Anterior cingulate cortex (tissue), 58 donors: ENCODE measurements at regions not wholly inside any gene's neighbourhood (a gene's known extent, or its start where the extent isn't known, plus 50 kb on each side); places are given as distances from the start of the nearest gene placed in this dataset.

ENCODE experiments used
- DNase-seq, 58 donors: peaks; one replicate each; lab custom pipeline; 2025; lab: John Stamatoyannopoulos, UW

GRCh38 chr3:163018067-163018466 lies 1521.5 kb downstream of the OTOL1 start:
- no peak for DNase-seq

- DNase-seq: peak in 1 of 58 donors; percentile 0
Measured at GRCh38 chr3:163018664-163019063, 1522.1 kb downstream of the OTOL1 start.

DNA sequence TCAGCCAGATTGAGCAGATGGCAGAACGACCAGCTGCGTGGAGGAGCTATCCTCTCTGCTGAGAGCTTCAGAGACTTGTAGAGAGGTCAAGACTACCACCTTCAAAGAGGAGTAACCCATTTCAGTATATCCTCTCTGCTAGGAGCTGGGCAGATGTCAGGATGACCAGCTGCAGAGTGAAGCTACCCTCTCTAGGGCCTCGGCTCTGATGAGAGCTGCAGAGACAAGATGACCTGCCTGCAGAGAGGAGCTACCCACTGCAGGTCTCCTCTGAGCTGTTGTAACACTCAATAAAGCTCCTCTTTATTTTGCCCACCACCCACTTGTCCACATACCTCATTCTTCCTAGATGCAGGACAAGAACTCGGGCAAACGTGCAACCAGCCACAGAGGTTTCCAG lies 1522.7 kb downstream of the OTOL1 start:
- DNase-seq: no peak

DNA sequence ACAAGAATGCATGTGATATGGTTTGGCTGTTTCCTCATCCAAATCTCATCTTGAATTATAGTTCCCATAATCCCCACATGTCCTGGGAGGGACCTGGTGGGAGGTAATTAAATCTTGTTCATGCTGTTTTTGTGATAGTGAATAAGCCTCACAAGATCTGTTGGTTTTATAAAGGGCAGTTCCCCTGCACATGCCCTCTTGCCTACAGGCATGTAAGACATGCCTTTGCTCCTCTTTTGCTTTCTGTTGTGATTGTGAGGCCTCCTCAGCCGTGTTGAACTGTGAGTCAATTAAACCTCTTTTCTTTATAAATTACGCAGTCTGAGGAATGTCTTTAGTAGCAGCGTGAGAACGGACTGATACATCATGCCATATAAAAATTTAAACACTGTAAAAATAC lies 1537.0 kb downstream of the OTOL1 start:
- no peak for DNase-seq

DNA sequence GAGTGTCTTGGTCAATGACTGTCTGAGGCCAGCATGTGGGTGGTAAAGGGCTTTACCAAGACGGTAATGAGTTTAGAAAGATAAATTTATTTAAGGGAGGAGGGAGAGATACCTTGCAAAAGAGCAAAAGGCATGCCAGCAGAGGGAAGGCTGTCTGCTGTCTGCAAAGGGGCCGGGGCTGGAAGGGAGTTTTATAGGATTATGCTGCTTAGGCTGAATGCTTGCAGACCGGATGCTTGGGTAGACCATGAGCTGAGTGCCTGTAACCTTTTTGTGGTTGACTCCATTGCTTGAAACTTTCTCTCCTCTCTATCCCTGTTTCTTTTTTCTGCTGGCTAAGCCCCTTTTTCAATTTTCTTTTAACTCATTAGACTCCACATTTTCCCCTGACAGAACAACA lies 1543.0 kb downstream of the OTOL1 start:
- no peak for DNase-seq

GRCh38 chr3:163043074-163043473 lies 1546.5 kb downstream of the OTOL1 start:
- no peak for DNase-seq

DNA sequence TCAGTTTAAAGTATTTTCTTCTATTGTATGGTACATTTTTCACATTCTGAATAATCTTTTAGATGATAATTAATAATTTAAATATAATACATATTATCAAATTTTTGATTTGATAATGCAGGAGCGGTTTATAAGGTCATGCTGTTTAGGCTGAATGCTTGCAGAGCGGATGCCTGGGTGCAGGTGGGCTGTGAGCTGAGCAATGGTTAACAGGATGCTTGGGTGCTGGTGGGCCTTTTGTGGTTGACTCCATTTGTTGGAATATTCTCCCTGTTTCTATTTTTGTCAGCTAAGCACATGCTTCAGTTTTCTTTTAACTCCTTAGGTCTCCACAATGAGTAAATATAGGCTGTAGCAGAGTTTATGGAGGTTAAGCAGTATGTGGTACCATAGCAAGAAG lies 1549.3 kb downstream of the OTOL1 start:
- no peak for DNase-seq

DNA sequence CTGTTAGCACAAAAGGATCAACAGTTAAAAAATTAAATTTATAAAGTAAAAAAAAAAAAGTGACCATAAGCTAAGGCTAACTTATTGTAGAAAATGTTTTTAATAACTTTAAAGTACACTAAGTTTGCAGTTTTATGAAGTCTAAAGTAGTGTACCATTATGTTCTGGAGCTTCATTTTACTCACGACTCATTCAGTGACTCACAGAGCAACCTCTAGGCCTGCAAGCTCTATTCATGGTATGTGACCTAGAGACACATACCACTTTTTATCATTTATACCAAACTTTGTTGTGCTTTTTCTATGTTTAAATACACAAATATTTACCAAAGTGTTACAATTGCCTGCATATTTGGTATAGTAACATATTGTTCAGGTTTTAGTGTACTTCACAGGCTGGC lies 1552.3 kb downstream of the OTOL1 start:
- DNase-seq: no peak

DNA sequence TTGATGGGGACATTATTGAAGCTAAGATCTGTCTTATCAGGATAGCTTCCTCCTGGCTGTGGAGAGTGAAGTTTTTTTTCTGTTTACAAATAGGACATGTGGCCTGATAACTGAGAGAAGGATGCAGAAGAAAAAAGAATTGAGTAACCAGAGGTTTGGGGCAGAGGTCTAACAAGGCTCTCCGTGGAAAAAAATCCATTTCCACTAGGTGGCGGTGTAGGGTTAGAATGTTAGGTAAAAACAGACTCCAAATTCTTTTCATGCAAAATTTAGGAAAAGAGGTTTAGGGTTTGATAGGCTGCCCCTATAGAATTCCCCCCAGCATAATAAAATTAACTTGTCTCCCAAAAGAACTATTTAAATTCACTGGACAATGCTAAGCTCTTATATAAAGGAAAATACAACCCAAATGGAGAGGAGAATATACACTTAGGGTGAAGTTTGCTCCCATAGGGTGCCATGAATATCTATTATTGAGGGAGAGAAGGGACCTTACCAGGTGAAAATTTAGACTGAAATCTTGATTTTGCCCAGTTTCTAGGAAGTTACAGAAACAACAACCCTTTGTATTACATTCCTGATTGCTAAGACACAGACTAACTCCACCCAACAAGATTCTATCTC lies 1560.4 kb downstream of the OTOL1 start:
- peak in 7 of 58 donors; percentile 1 to 28 (median 7) for DNase-seq

DNA sequence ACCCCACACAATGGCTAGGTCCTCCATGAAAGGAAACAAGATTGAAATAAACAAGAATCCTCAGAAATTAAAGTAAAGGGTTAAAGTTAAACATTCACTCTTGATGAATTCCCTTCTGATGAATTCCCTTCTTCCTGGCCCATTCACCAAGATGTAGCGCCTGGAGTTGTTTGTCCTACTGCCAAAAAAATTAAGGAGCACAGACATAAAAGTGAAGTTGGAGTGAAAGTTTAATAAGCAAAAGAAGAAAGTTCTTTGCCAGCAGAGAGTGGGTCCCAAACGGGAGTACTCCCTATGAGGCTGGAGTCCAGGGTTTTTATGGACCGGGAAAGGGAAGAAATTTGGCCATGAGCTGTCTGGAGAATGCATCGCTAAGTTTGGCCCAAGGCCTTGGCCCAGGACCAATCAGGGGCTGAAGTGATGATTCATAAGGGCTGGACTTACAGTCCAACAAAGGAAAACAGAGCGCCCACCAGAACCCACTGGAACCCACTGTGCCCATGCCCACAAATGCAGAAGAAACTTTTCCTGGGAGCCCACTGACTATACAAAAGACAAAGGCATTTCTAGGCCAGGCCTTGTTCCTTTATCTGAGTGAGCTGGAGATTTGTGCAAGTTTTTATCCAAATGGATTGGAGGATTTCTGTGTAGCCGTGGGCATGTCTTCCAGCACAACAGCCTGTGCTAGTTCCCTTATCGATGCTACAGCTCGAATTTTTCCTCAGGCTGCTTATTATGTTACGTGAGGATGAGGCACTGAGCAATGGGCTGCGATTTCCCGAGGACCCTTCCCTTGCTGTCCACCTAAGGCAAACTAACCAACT lies 1561.6 kb downstream of the OTOL1 start:
- peak in 2 of 58 donors; percentile 3 to 5 for DNase-seq

- no peak for DNase-seq
Measured at GRCh38 chr3:163071713-163072112, 1575.1 kb downstream of the OTOL1 start.
